ENCODE measurements at regions not wholly inside any gene's neighbourhood (a gene's known extent, or its start where the extent isn't known, plus 50 kb on each side); places are given as distances from the start of the nearest gene placed in this dataset.

DNA sequence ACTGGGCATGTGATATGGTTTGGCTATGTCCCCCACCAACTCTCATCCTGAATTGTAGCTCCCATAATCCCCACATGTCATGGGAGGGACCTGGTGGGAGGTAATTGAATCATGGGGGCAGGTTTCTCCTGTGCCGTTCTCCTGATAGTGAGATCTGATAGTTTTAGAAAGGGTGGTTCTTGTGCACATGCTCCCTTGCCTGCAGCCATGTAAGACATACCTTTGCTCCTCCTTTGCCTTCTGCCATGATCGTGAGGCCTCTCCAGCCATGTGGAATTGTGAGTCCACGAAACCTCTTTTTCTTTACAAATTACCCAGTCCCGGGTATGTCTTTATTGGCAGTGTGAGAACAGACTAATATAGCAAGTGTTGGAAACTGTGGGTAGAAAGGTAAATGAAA lies 99.5 kb upstream of the HMCN1 start:
- intact Hi-C loops (cut with DNase I) = no loop called here
- ATAC-seq (no peak), DNase-seq (no peak)
- H3K4me3 ChIP-seq = no peak overlapping the region
- no peaks in the 10 kb centered on the region for H3K27me3 ChIP-seq
- WGBS, 2 donors = 87 to 88% methylated on average over 4 of the region's 4 CpGs
- H3K9me3 ChIP-seq = no peaks in the 10 kb centered on the region
- H3K36me3 ChIP-seq (replicated peaks in 1 of 2; ENCODE audit: insufficient read depth in 1 of 2, low read depth in 2 of 2) = no peaks in the 10 kb centered on the region
- H3K4me1 ChIP-seq = no peaks in the 10 kb centered on the region
- no peak overlapping the region for H3K27ac ChIP-seq
- TF ChIP-seq, protein P1, sequence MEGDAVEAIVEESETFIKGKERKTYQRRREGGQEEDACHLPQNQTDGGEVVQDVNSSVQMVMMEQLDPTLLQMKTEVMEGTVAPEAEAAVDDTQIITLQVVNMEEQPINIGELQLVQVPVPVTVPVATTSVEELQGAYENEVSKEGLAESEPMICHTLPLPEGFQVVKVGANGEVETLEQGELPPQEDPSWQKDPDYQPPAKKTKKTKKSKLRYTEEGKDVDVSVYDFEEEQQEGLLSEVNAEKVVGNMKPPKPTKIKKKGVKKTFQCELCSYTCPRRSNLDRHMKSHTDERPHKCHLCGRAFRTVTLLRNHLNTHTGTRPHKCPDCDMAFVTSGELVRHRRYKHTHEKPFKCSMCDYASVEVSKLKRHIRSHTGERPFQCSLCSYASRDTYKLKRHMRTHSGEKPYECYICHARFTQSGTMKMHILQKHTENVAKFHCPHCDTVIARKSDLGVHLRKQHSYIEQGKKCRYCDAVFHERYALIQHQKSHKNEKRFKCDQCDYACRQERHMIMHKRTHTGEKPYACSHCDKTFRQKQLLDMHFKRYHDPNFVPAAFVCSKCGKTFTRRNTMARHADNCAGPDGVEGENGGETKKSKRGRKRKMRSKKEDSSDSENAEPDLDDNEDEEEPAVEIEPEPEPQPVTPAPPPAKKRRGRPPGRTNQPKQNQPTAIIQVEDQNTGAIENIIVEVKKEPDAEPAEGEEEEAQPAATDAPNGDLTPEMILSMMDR (IDR thresholded peaks at IDR 0.05) = no peak
- no peak for TF ChIP-seq POLR2A (IDR thresholded peaks at IDR 0.05)

GRCh38 chr1:185632659-185633423 lies 101.3 kb upstream of the HMCN1 start:
- no peak for ATAC-seq
- no peaks in the 10 kb centered on the region for H3K27me3 ChIP-seq
- WGBS, 2 donors = 62 to 70% methylated on average over 4 of the region's 4 CpGs

GRCh38 chr1:185631843-185632242 lies 102.3 kb upstream of the HMCN1 start:
- TF ChIP-seq, protein P1 (IDR thresholded peaks at IDR 0.05) = no peak
- TF ChIP-seq POLR2A (IDR thresholded peaks at IDR 0.05) = no peak
- no peak for DNase-seq
- Histone ChIP-seq H3K4me3 (no peak overlapping the region), H3K36me3 (replicated peaks in 1 of 2; ENCODE audit: insufficient read depth in 1 of 2, low read depth in 2 of 2) (no peaks in the 10 kb centered on the region), H3K9me3 (no peaks in the 10 kb centered on the region), H3K27ac (no peak overlapping the region), H3K27me3 (no peaks in the 10 kb centered on the region), H3K4me1 (no peaks in the 10 kb centered on the region)
- ATAC-seq = no peak
- 92 to 98% methylated on average over 1 of the region's 1 CpG for WGBS, 2 donors
- intact Hi-C loops (cut with DNase I) = no loop called here

More at GRCh38 chr1:185632659-185633423, 101.3 kb upstream of the HMCN1 start:
- peak in 1 of 4 donors; percentile 9 for DNase-seq
- Histone ChIP-seq H3K4me3 (no peak overlapping the region), H3K27ac (no peak overlapping the region), H3K4me1 (no peaks in the 10 kb centered on the region), H3K36me3 (replicated peaks in 1 of 2; ENCODE audit: insufficient read depth in 1 of 2, low read depth in 2 of 2) (no peaks in the 10 kb centered on the region), H3K9me3 (no peaks in the 10 kb centered on the region)
- intact Hi-C loops (cut with DNase I) = no loop called here
- TF ChIP-seq POLR2A (IDR thresholded peaks at IDR 0.05) = no peak
- TF ChIP-seq, protein P1 (IDR thresholded peaks at IDR 0.05) = no peak

DNA sequence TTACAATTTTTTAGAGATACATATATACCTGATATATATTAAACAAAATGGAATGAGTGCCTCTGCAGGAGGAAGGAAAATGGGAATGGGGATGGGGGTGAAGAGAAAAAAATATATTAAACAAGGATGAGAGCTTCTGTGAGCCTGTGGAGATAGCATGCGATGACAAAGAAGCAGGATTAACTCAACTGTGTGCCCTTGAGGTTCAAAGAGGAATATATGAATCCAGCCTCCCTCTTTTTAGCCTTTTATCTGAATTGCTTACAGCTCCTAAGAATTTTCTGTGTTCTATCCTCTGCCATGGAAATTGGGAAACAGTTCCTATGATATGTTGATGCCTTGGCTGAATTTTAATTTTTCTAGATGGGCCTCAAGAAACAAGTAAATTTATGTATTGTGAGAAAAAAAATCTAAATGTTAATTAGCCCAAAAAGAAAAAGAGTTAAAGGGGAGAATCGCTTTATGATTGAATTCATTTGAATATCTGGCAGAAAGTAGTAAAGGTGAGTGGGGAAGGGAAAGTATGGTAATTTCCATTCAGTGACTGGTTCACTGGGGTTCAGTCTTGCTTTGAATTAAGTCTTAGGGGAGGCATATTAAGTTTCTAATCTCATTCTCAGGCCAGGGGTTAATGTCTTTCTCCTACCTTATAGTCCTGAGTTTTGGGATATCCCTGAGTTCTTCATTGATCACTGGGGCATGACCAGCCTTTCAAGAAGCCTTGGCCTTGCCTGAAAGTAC lies 106.3 kb upstream of the HMCN1 start:
- 86 to 87% methylated on average over 2 of the region's 2 CpGs for WGBS, 2 donors
- ATAC-seq = no peak
- Histone ChIP-seq H3K4me1 (no peaks in the 10 kb centered on the region), H3K36me3 (replicated peaks in 1 of 2; ENCODE audit: insufficient read depth in 1 of 2, low read depth in 2 of 2) (no peaks in the 10 kb centered on the region), H3K27me3 (no peaks in the 10 kb centered on the region), H3K4me3 (no peak overlapping the region), H3K27ac (no peak overlapping the region), H3K9me3 (no peaks in the 10 kb centered on the region)
- no peak for DNase-seq
- TF ChIP-seq POLR2A (IDR thresholded peaks at IDR 0.05) = no peak
- TF ChIP-seq, protein P1 (IDR thresholded peaks at IDR 0.05) = no peak
- intact Hi-C loops (cut with DNase I) = no loop called here
